IPS DF 6.9 (cell line): ENCODE measurements at regions not wholly inside any gene's neighbourhood (a gene's known extent, or its start where the extent isn't known, plus 50 kb on each side); places are given as distances from the start of the nearest gene placed in this dataset.
A peak's percentile ranks its signal among the peaks of the same experiment; 100 is the strongest.

Experiments used
- DNase-seq: peaks from one replicate; pipeline ENCODE4 v3.0.0-alpha.2; 2013; ENCODE audit warnings: low read depth, low spot score
- H3K27ac ChIP-seq: one replicate; pipeline ENCODE4 v1.5.1; 2013; ENCODE audit warnings: low read length, control low read depth
- H3K27me3 ChIP-seq: 2 replicates; pipeline ENCODE4 v1.6.1; 2013; ENCODE audit warnings: mild to moderate bottlenecking, low read length; ENCODE audit not compliant: control insufficient read depth, insufficient read depth
- H3K36me3 ChIP-seq: 2 replicates; pipeline ENCODE4 v1.6.1; 2013; ENCODE audit warnings: low read length; ENCODE audit not compliant: control insufficient read depth, insufficient read depth
- H3K4me1 ChIP-seq: 2 replicates; pipeline ENCODE4 v1.6.1; 2013; ENCODE audit warnings: low read length; ENCODE audit not compliant: control insufficient read depth, insufficient read depth
- H3K4me3 ChIP-seq: 2 replicates; pipeline ENCODE4 v1.5.1; 2013; ENCODE audit warnings: mild to moderate bottlenecking, low read length
- H3K9me3 ChIP-seq: 2 replicates; pipeline ENCODE4 v1.6.1; 2013; ENCODE audit warnings: low read length, inconsistent platforms; ENCODE audit not compliant: control insufficient read depth, insufficient read depth
- WGBS: extraction: QIAGEN DNeasy Blood & Tissue Kit; methylation state at CpG from one replicate; pipeline ENCODE4 v1.1.7; 2013; ENCODE audit warnings: mixed read lengths, missing lambda C conversion rate; ENCODE audit not compliant: insufficient read length, insufficient coverage; 5-methylcytosine and 5-hydroxymethylcytosine counted together

DNA sequence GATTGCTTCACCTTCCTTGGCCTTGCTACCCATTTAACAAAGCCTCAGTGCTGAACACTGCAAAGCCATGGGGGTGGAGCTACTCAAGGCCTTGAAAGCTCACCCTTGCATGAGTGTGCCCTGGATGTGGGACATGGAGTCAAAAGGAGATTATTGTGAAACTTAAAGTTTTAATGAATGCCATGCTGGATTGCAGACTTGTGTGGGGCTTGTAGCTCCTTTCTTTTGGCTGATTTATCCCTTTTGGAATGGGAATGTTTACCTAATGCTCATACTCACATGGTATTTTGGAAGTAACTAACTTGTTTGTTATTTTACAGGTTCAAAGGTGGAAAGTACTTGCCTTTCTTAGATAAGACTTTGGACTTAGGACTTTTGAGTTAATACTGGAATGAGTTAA lies 538.5 kb upstream of the NECTIN3 start:
- H3K27ac ChIP-seq: no peak overlapping the region
- no peaks in the 10 kb centered on the region; the same call in 1 of the 2 replicates for H3K9me3 ChIP-seq
- no peak overlapping the region for H3K4me3 ChIP-seq
- no peaks in the 10 kb centered on the region for H3K4me1 ChIP-seq
- H3K36me3 ChIP-seq: no peaks in the 10 kb centered on the region
- H3K27me3 ChIP-seq: no peaks in the 10 kb centered on the region
- DNase-seq: no peak

DNA sequence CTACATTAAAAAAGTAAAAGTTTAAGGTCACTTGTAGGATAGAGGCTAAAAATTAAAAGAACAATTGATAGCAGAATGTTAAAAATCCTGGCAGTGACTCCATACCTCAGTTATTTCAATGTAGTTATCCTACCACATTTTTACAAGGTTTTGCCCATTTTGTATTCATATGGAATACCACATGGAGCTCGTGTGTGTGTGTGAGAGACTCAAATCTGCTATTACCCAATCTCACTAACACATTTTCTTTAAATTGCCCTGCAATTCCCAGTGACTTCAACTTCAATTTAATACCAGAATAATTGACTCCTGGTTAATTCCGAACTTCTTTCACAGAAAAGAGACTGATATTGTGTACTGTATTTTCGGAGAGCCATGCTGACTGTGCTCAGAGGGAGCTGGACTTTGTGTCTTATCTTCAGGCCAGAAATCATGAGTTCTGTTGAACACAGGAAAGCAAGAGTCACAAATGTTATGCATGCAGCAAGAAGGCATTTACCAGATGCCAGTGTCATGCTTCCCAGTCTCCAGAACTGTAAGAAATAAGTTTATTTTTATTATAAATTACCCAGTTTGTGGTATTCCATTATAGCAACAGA lies 529.0 kb upstream of the NECTIN3 start:
- Histone ChIP-seq H3K27ac (no peak overlapping the region), H3K4me1 (0 out of 2 replicates have a peak, but pooled peaks cover 1% of the 10 kb centered on the region), H3K36me3 (no peaks in the 10 kb centered on the region), H3K4me3 (no peak overlapping the region), H3K27me3 (no peaks in the 10 kb centered on the region), H3K9me3 (no peaks in the 10 kb centered on the region)
- no peak for DNase-seq
- no CpG with 5 or more reads among the region's 3 CpGs for WGBS

DNA sequence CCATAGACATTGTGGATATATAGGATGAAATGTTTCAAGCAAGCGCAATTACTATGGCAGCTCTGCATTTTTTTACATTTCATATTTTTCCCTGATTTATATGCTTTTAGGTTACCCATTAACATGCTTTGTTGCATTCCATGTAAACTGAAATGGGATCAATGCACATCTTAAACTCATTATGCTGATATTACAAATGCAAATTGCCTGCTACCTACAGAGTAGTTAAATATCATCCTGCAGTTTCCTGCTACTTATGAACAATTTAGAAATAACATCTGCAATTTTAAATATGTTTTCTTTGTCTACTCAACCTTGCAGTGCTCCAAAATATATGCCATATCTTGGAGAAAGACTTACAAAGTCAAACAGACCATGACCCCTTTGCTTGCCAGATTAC lies 526.9 kb upstream of the NECTIN3 start:
- Histone ChIP-seq H3K9me3 (no peaks in the 10 kb centered on the region), H3K27me3 (no peaks in the 10 kb centered on the region), H3K4me1 (0 out of 2 replicates have a peak, but pooled peaks cover 1% of the 10 kb centered on the region), H3K36me3 (no peaks in the 10 kb centered on the region), H3K4me3 (no peak overlapping the region), H3K27ac (no peak overlapping the region)
- no CpG with 5 or more reads among the region's 1 CpG for WGBS
- no peak for DNase-seq

DNA sequence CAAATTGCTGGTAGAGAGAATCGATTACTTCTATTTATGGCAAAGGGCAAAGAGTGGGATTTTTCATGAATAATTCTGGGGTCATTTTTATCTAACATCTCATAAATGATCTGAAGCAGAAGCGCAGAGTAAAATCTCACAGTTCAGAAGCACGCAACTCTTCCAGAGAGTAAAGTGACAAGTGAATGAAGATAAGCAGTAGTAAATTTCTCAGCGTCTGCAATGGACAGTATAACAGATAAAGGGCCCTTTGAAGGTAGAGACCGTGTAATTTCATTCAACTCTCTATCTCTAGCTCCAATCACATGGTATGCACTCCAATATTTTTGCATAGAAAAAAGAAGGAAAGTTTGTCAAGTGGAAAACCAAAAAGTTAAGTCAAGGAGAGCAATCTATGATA lies 521.1 kb upstream of the NECTIN3 start:
- H3K4me3 ChIP-seq: no peak overlapping the region
- no peaks in the 10 kb centered on the region for H3K36me3 ChIP-seq
- WGBS: no CpG with 5 or more reads among the region's 5 CpGs
- H3K27ac ChIP-seq: no peak overlapping the region
- H3K4me1 ChIP-seq: no peaks in the 10 kb centered on the region
- DNase-seq: no peak
- no peaks in the 10 kb centered on the region for H3K27me3 ChIP-seq
- no peaks in the 10 kb centered on the region for H3K9me3 ChIP-seq

DNA sequence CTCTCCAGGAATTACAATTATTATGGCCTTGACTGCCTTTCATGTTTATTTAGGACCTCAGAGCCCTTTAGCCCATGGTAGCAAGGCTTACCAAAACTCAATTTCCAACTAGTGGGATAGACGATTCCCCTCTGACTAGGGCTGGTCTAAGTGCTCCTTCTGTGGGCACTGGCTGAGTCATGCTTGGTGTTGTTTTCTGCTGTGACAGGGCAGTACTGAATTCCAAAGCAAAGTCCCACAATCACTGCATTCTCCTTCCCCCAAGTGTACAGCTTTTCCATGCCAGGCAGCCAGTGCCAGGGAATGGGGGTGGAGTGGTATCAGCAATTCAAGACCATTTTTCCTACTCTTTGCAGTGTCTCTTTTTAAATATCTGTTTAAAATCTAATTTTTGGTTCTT lies 509.0 kb upstream of the NECTIN3 start:
- Histone ChIP-seq H3K4me1 (no peaks in the 10 kb centered on the region), H3K9me3 (no peaks in the 10 kb centered on the region), H3K36me3 (no peaks in the 10 kb centered on the region; the same call in 1 of the 2 replicates), H3K27me3 (no peaks in the 10 kb centered on the region), H3K4me3 (no peak overlapping the region), H3K27ac (no peak overlapping the region)
- DNase-seq: no peak
- WGBS: no CpG with 5 or more reads among the region's 1 CpG

DNA sequence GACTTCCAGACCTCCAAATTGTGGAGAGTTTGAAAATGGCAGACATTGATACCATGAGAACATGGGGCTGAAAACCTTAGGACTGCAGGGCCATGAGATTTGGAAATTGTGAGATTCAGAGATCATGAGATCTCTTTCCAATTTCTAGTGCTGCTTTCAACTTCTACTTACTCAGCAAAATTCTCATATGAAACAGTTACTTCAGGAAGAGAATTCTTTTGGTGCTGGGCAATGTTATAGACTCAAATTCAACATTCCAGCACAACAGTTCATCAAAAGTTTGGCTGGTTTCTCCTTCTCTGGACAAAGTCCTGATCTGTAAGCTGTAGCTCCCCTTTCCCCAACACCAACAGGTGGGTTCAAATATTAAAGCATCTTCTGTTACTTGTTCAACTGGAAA lies 506.9 kb upstream of the NECTIN3 start:
- H3K9me3 ChIP-seq: no peaks in the 10 kb centered on the region
- no peaks in the 10 kb centered on the region for H3K4me1 ChIP-seq
- H3K27me3 ChIP-seq: no peaks in the 10 kb centered on the region
- DNase-seq: no peak
- no peak overlapping the region for H3K27ac ChIP-seq
- no peak overlapping the region for H3K4me3 ChIP-seq
- no peaks in the 10 kb centered on the region; the same call in 1 of the 2 replicates for H3K36me3 ChIP-seq

DNA sequence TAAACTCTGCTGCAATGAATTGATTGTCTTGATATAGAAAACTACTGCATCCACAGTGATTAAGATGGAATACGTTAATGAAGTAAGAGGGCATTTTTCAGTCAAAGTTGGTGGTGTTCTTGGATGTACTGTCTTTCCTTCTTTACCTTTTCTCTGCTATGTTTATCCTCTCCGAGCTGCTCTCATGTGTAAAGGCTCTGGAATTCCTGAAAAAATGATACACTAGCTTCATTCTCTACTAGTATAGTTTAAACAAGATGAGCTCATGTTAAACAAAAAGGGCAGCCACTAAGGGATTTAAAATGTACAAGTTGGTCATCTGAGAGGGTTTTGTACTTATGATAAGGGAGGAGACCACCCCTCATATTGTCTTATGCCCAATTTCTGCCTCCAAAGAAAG lies 504.6 kb upstream of the NECTIN3 start:
- Histone ChIP-seq H3K4me3 (no peak overlapping the region), H3K27me3 (no peaks in the 10 kb centered on the region), H3K27ac (no peak overlapping the region), H3K9me3 (no peaks in the 10 kb centered on the region), H3K4me1 (no peaks in the 10 kb centered on the region), H3K36me3 (no peaks in the 10 kb centered on the region; the same call in 1 of the 2 replicates)
- no peak for DNase-seq
- no CpG with 5 or more reads among the region's 2 CpGs for WGBS

DNA sequence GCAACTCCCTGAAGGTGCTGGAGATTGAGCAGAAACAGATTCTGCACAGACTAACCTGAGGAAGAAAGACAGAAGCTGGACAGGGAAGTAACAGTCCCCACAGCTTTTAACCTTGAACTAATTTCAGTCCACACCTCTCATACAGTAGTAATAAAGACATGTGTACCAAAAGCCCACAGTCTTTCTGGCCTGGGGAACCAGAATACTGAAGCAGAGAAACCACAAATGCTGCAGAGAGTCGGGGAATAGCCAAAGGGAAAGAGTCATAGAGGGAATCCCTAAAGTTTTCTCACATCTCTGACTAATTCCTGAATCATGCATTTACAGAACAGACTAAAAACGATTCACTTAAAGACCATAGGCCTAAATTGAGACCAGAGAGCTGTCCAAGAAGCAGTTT lies 503.4 kb upstream of the NECTIN3 start:
- H3K9me3 ChIP-seq: no peaks in the 10 kb centered on the region
- no peaks in the 10 kb centered on the region; the same call in 1 of the 2 replicates for H3K36me3 ChIP-seq
- no CpG with 5 or more reads among the region's 2 CpGs for WGBS
- H3K27me3 ChIP-seq: no peaks in the 10 kb centered on the region
- no peaks in the 10 kb centered on the region for H3K4me1 ChIP-seq
- no peak for DNase-seq
- H3K4me3 ChIP-seq: no peak overlapping the region
- no peak overlapping the region for H3K27ac ChIP-seq

DNA sequence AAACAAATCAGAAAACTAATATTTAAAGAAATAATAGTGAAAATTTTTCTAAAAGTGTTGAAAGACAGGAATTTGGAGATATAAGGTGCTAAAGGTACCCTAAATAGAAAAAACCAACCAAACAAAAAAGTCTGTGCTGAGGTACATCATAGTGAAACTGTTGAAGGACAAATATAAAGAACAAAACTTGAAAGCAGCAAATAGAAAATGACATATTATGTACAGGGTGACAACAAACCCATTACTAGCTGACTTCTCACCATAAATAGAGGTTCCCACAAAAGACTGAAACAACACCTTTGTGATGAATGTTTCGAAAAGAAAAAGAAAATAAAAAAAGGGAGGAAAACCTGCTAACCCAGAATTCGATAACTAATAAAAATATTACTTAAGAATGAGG lies 502.5 kb upstream of the NECTIN3 start:
- no peaks in the 10 kb centered on the region for H3K36me3 ChIP-seq
- H3K4me3 ChIP-seq: no peak overlapping the region
- no peaks in the 10 kb centered on the region for H3K9me3 ChIP-seq
- no peak for DNase-seq
- no peaks in the 10 kb centered on the region for H3K4me1 ChIP-seq
- WGBS: no CpG with 5 or more reads among the region's 2 CpGs
- H3K27ac ChIP-seq: no peak overlapping the region
- no peaks in the 10 kb centered on the region for H3K27me3 ChIP-seq

DNA sequence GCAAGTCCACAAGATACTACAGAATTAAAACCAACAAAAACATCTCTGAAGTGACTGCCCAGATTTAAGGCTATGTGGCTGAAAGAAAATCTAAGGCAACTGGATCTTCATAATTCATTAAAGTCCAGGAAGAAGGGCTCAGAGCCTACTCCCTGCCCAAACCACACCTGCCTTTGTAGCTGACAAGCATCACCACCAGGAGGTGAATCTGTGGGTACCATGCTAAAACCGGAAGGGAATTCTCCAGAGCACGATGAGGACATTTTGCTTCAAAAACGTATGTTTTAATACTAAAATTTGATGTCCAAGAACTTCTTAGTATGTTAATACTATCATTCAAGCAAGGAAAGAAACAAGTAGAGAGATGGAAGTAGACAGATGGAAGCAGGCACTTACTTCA lies 495.9 kb upstream of the NECTIN3 start:
- WGBS: no CpG with 5 or more reads among the region's 3 CpGs
- H3K36me3 ChIP-seq: no peaks in the 10 kb centered on the region
- no peak for DNase-seq
- H3K9me3 ChIP-seq: no peaks in the 10 kb centered on the region
- H3K27ac ChIP-seq: no peak overlapping the region
- no peaks in the 10 kb centered on the region for H3K27me3 ChIP-seq
- no peak overlapping the region for H3K4me3 ChIP-seq
- no peaks in the 10 kb centered on the region for H3K4me1 ChIP-seq

DNA sequence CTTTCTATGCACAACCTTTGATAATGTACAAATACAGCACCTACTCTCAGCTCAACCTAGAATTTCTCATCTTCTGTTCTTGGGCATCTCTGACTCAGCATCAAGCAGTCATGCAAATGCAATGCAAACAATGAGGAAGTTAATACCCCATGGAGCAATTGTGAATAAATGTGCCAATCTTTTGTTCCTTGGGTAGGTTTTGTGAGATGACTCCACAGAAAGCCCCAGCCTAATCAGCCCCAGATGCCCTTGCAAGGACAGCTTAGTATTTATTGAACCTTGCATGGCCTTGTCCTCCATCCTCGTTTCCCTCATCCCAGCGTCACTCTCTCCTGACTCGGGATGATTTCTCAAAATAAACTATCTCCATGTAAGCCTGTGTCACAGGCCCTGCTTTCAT lies 494.7 kb upstream of the NECTIN3 start:
- WGBS: no CpG with 5 or more reads among the region's 3 CpGs
- Histone ChIP-seq H3K4me1 (no peaks in the 10 kb centered on the region), H3K27me3 (no peaks in the 10 kb centered on the region), H3K4me3 (no peak overlapping the region), H3K36me3 (no peaks in the 10 kb centered on the region), H3K9me3 (no peaks in the 10 kb centered on the region), H3K27ac (no peak overlapping the region)
- DNase-seq: peak; percentile 78
